Uterus (tissue), 3 donors: ENCODE measurements at regions not wholly inside any gene's neighbourhood (a gene's known extent, or its start where the extent isn't known, plus 50 kb on each side); places are given as distances from the start of the nearest gene placed in this dataset.
"Not testable (repeated sequence)": the region's sequence is repeated elsewhere in the genome, so short reads cannot be mapped to it uniquely, and the experiment has no call there.

Experiments used
- DNase-seq, 2 donors: peaks; one replicate each; pipeline ENCODE4 v3.0.0-alpha.2; 2019 to 2020
- H3K27ac ChIP-seq, 2 donors: fragments of 200-600 bp; sonication (generic); 1 replicate in 1 of 2; 2 replicates in 1 of 2; pipeline ENCODE4 v1.5.1; 2016 to 2018
- H3K27me3 ChIP-seq, 2 donors: fragments of 200-600 bp; sonication (generic); one replicate each; pipeline ENCODE4 v1.5.1; 2018 to 2019; ENCODE audit warnings: control low read depth in 1 of 2
- H3K36me3 ChIP-seq, 2 donors: fragments of 200-600 bp; sonication (generic); one replicate each; pipeline ENCODE4 v1.5.1; 2019; ENCODE audit warnings: control low read depth in 1 of 2
- H3K4me1 ChIP-seq, 2 donors: fragments of 200-600 bp; sonication (generic); one replicate each; pipeline ENCODE4 v1.5.1; 2018 to 2019; ENCODE audit warnings: control low read depth in 1 of 2
- H3K4me3 ChIP-seq, 2 donors: fragments of 200-600 bp; sonication (generic); 1 replicate in 1 of 2; 2 replicates in 1 of 2; pipeline ENCODE4 v1.5.1; 2018 to 2019; ENCODE audit warnings: mild to moderate bottlenecking in 1 of 2
- H3K9me3 ChIP-seq, 2 donors: fragments of 200-600 bp; sonication (generic); one replicate each; pipeline ENCODE4 v1.5.1; 2019; ENCODE audit warnings: control low read depth in 1 of 2
- CTCF ChIP-seq, 4 experiments: fragments of 200-600 bp in 2 of 4; fragments of 450-650 bp in 2 of 4; sonication (generic) in 2 of 4; IDR thresholded peaks; one replicate each; pipeline ENCODE4 v1.5.1; 2016 to 2019; ENCODE audit warnings: antibody characterized with exemption in 4 of 4, mild to moderate bottlenecking in 2 of 4, moderate library complexity in 1 of 4
- POLR2A ChIP-seq, 2 donors: fragments of 450-650 bp; IDR thresholded peaks; one replicate each; pipeline ENCODE4 v1.6.1; 2016; ENCODE audit warnings: antibody characterized with exemption in 2 of 2, mild to moderate bottlenecking in 1 of 2, moderate library complexity in 1 of 2
- intact Hi-C: fragments of 100-400 bp; cut with DNase I; formaldehyde crosslinking; loops from one replicate; pipeline ENCODE4 v1.15.1; 2023; ENCODE audit warnings: low total_unique reads
- donor health status: DM: yes; HTN: yes; CAD: no.

DNA sequence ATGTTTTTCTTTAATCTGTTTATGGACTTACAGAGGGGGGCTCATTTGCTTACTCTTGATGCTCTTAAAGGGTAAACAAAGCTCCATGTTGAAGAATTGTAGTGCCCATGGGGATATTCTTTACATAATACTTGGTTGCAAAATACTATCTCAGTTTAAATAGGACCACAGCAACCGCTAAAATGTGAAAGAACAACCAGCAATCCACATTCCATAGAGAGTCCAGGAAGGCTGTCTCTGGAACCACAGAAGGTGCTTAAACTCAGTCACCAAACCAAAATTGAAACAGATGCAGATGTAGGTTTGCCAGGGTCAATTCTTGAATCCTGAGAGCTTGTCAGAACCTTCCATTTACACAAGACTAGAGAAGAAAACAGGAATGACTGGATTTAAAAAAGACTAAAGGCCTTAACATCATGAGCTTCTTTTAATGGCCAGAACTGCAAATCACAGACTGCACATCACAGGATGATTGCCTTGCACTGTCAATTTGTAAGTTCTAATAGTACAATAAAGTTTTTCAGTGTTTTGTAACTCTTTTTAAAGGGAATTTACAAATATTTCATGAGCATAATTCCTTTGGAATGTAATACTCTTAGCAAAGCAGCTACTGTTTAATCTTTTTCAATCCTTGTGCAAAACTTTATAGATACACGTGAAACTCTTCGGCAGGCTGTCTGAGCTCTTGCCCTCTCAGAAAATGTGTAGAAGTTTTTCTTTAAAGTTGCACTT lies 661.6 kb downstream of the SI start:
- H3K36me3 ChIP-seq, result no peaks in the 10 kb centered on the region
- H3K9me3 ChIP-seq, result no peaks in the 10 kb centered on the region
- H3K4me3 ChIP-seq, result no peak overlapping the region
- H3K4me1 ChIP-seq, result no peaks in the 10 kb centered on the region
- TF ChIP-seq POLR2A (IDR thresholded peaks at IDR 0.05), result no peak
- no peak for TF ChIP-seq CTCF (IDR thresholded peaks at IDR 0.05)
- intact Hi-C loops, result no loop called here
- H3K27me3 ChIP-seq, result no peaks in the 10 kb centered on the region
- H3K27ac ChIP-seq, result peak overlapping the region in 1 of 2 donors; percentile 3
- DNase-seq, result no peak

- DNase-seq, result no peak
- no peak overlapping the region for H3K27ac ChIP-seq
- no peak overlapping the region for H3K4me3 ChIP-seq
- TF ChIP-seq POLR2A (IDR thresholded peaks at IDR 0.05) (no peak), CTCF (IDR thresholded peaks at IDR 0.05) (no peak)
- intact Hi-C loops, result no loop called here
- H3K4me1 ChIP-seq, result no peaks in the 10 kb centered on the region
- no peaks in the 10 kb centered on the region for H3K9me3 ChIP-seq
- no peaks in the 10 kb centered on the region for H3K27me3 ChIP-seq
- H3K36me3 ChIP-seq, result no peaks in the 10 kb centered on the region
Observed at GRCh38 chr3:164408326-164408725, 670.0 kb downstream of the SI start.

GRCh38 chr3:164407111-164407510 lies 671.2 kb downstream of the SI start:
- TF ChIP-seq POLR2A (IDR thresholded peaks at IDR 0.05) (no peak), CTCF (IDR thresholded peaks at IDR 0.05) (no peak)
- intact Hi-C loops, result no loop called here
- H3K4me1 ChIP-seq, result no peaks in the 10 kb centered on the region
- H3K36me3 ChIP-seq, result no peaks in the 10 kb centered on the region
- no peak overlapping the region for H3K4me3 ChIP-seq
- H3K27me3 ChIP-seq, result no peaks in the 10 kb centered on the region
- no peak for DNase-seq
- H3K27ac ChIP-seq, result no peak overlapping the region
- no peaks in the 10 kb centered on the region for H3K9me3 ChIP-seq

DNA sequence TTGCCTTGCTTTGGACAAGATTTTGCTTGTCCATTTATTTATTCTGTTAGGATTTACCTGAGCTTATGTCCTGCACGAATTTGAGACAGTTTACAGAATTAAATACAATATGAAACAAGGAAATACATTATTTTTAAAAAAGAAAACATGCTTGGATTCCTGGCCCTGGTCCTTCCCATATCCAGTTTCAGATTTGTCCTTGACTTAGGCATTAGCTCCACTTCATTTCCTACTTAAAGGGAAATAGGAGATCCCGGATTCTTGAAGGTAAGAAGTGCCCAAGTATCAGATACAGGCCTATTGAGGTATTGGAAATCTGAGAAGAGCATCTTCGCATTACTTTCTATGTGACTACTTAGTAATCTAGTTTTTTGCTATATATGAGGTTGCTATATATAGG lies 672.0 kb downstream of the SI start:
- Histone ChIP-seq H3K27me3 (no peaks in the 10 kb centered on the region), H3K4me1 (no peaks in the 10 kb centered on the region), H3K36me3 (no peaks in the 10 kb centered on the region), H3K27ac (no peak overlapping the region), H3K4me3 (no peak overlapping the region), H3K9me3 (no peaks in the 10 kb centered on the region)
- intact Hi-C loops, result no loop called here
- TF ChIP-seq CTCF (IDR thresholded peaks at IDR 0.05), result no peak
- TF ChIP-seq POLR2A (IDR thresholded peaks at IDR 0.05), result no peak
- no peak for DNase-seq

- no peaks in the 10 kb centered on the region for H3K36me3 ChIP-seq
- DNase-seq, result no peak
- H3K4me3 ChIP-seq, result no peak overlapping the region
- intact Hi-C loops, result no loop called here
- H3K9me3 ChIP-seq, result no peaks in the 10 kb centered on the region
- no peaks in the 10 kb centered on the region for H3K27me3 ChIP-seq
- H3K4me1 ChIP-seq, result no peaks in the 10 kb centered on the region
- TF ChIP-seq CTCF (IDR thresholded peaks at IDR 0.05), result no peak
- TF ChIP-seq POLR2A (IDR thresholded peaks at IDR 0.05), result no peak
- no peak overlapping the region for H3K27ac ChIP-seq
Observed at GRCh38 chr3:164401923-164402322, 676.4 kb downstream of the SI start.

DNA sequence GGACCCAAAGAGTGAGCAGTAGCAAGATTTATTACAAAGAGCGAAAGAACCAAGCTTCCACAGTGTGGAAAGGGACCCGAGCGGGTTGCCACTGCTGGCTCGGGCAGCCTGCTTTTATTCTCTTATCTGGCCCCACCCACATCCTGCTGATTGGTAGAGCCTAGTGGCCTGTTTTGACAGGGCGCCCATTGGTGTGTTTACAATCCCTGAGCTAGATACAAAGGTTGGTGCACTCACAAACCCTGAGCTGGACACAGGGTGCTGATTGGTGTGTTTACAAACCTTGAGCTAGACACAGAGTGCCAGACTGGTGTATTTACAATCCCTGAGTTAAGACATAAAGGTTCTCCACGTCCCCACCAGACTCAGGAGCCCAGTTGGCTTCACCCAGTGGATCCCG lies 676.9 kb downstream of the SI start:
- intact Hi-C loops, H3K36me3 ChIP-seq, H3K4me1 ChIP-seq, DNase-seq, H3K4me3 ChIP-seq, H3K27me3 ChIP-seq, H3K9me3 ChIP-seq, H3K27ac ChIP-seq: not testable (repeated sequence)
